AG08396 (cell line): ENCODE measurements at regions not wholly inside any gene's neighbourhood (a gene's known extent, or its start where the extent isn't known, plus 50 kb on each side); places are given as distances from the start of the nearest gene placed in this dataset.

Source experiments
- DNase-seq: peaks from one replicate; pipeline ENCODE4 v3.0.0; 2012; ENCODE audit warnings: low spot score, mixed read lengths

- no peak for DNase-seq
Observed at GRCh38 chr11:23953951-23954710, 542.7 kb upstream of the LUZP2 start.

- DNase-seq, result no peak
Observed at GRCh38 chr11:23954730-23955129, 542.1 kb upstream of the LUZP2 start.

- DNase-seq, result no peak
Observed at GRCh38 chr11:23956586-23956985, 540.3 kb upstream of the LUZP2 start.

GRCh38 chr11:23957314-23957713, 539.5 kb upstream of the LUZP2 start:
- no peak for DNase-seq

GRCh38 chr11:23959462-23959861, 537.4 kb upstream of the LUZP2 start:
- DNase-seq, result no peak

- DNase-seq, result no peak
Observed at GRCh38 chr11:23961503-23962338, 535.1 kb upstream of the LUZP2 start.

- no peak for DNase-seq
Observed at GRCh38 chr11:23973244-23973643, 523.6 kb upstream of the LUZP2 start.

- no peak for DNase-seq
Observed at GRCh38 chr11:23974051-23974450, 522.8 kb upstream of the LUZP2 start.

- DNase-seq, result no peak
Observed at GRCh38 chr11:23974601-23975000, 522.3 kb upstream of the LUZP2 start.

- no peak for DNase-seq
Observed at GRCh38 chr11:23976426-23976825, 520.4 kb upstream of the LUZP2 start.

- peak; percentile 14 for DNase-seq
Observed at GRCh38 chr11:23976841-23977271, 520.0 kb upstream of the LUZP2 start.

GRCh38 chr11:23988381-23989006, 508.4 kb upstream of the LUZP2 start:
- DNase-seq, result peak; percentile 20

- no peak for DNase-seq
Observed at GRCh38 chr11:23990346-23991164, 506.3 kb upstream of the LUZP2 start.

- DNase-seq, result no peak
Observed at GRCh38 chr11:23991165-23991539, 505.7 kb upstream of the LUZP2 start.

- DNase-seq, result no peak
Observed at GRCh38 chr11:23995891-23996290, 501.0 kb upstream of the LUZP2 start.

GRCh38 chr11:23997356-23997755, 499.5 kb upstream of the LUZP2 start:
- DNase-seq, result no peak

GRCh38 chr11:24005202-24005876, 491.5 kb upstream of the LUZP2 start:
- no peak for DNase-seq

GRCh38 chr11:24043842-24044241, 453.0 kb upstream of the LUZP2 start:
- no peak for DNase-seq

- no peak for DNase-seq
Observed at GRCh38 chr11:24046731-24047130, 450.1 kb upstream of the LUZP2 start.

GRCh38 chr11:24056051-24056450, 440.8 kb upstream of the LUZP2 start:
- DNase-seq, result no peak

- no peak for DNase-seq
Observed at GRCh38 chr11:24060125-24060524, 436.7 kb upstream of the LUZP2 start.
